Omental fat pad (tissue), 3 donors: ENCODE measurements at regions not wholly inside any gene's neighbourhood (a gene's known extent, or its start where the extent isn't known, plus 50 kb on each side); places are given as distances from the start of the nearest gene placed in this dataset.
A peak's percentile ranks its signal among the peaks of the same experiment; 100 is the strongest.
"Not testable (repeated sequence)": the region's sequence is repeated elsewhere in the genome, so short reads cannot be mapped to it uniquely, and the experiment has no call there.

Source experiments
- ATAC-seq: fragments of 150-250 bp; one replicate; pipeline ENCODE4 v1.9.1; 2016; ENCODE audit warnings: mild to moderate bottlenecking, moderate library complexity; ENCODE audit not compliant: low FRiP score
- DNase-seq: peaks from one replicate; pipeline ENCODE4 v3.0.0-alpha.2; 2019; ENCODE audit warnings: low spot score
- CTCF ChIP-seq, 3 donors: fragments of 450-650 bp; IDR thresholded peaks; one replicate each; pipeline ENCODE4 v1.5.1; 2016 to 2017; ENCODE audit warnings: antibody characterized with exemption in 3 of 3, mild to moderate bottlenecking in 3 of 3, moderate library complexity in 2 of 3

- DNase-seq (no peak), ATAC-seq (no peak)
- TF ChIP-seq CTCF (IDR thresholded peaks at IDR 0.05): no peak
Measured at GRCh38 chr13:89375839-89376238, 1704.7 kb downstream of the SLITRK5 start.

GRCh38 chr13:89380101-89380500 is 1708.9 kb downstream of the SLITRK5 start:
- DNase-seq (no peak), ATAC-seq (no peak)
- no peak for TF ChIP-seq CTCF (IDR thresholded peaks at IDR 0.05)

DNA sequence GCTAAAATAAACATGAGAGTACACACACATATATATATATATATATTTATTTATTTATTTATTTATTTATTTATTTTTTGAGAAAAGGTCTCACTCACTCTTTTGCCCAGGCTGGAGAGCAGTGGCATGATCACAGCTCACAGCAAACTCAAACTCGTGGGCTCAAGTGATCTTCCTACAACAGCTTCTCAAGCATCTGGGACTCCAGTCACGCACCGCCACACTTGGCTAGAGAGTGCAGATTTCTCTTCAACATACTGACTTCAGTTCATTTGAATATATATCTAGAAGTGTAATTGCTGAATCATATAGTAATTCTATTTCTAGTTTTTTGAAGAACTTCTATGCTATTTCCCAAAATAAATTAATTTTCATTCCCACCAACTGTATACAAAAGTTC is 1711.8 kb downstream of the SLITRK5 start:
- ATAC-seq (no peak), DNase-seq (no peak)
- no peak for TF ChIP-seq CTCF (IDR thresholded peaks at IDR 0.05)

DNA sequence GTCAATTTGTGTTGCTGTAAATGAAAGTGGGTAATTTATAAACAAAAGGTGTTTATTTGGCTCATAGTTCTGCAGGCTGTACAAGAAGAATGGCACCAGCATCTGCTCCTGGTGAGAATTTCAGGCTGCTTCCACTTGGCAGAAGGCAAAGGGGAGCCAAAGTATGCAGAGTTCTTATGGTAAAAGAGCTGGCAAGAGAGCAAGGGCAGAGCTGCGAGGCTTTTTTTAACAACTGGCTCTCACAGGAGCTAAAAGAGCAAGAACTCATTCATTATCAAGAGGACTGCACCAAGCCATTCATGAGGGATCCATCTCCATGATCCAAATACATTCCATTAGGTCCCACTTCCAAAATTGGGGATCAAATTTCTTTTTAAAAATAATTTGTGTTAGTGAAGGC is 1712.7 kb downstream of the SLITRK5 start:
- TF ChIP-seq CTCF (IDR thresholded peaks at IDR 0.05): no peak
- DNase-seq (no peak), ATAC-seq (no peak)

DNA sequence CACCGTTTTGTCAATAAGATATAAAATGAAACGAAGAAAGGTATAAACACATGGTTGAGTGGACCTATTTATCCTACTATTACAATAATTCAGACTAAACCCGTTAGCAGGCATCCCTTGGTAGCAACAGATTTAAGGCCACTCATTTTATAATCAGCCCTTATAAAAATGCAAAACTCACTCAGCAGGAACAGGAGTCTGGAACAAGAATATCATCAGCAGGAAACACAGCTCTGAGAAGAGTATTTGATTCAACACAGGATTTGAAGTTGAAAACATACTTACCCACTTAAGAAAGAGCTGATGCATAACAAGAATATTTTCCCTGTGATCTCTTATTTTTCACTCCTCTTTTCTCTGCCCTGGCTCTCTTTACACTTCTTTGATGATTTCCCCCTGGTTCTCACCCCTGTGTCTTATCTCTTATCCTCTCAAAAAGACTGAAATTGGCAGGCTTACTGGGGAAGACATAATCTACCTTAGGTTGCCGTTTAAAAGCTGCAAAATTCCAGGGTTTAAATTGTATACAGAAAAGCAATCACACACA is 1722.7 kb downstream of the SLITRK5 start:
- ATAC-seq: peak; percentile 48
- no peak for DNase-seq
- no peak for TF ChIP-seq CTCF (IDR thresholded peaks at IDR 0.05)

DNA sequence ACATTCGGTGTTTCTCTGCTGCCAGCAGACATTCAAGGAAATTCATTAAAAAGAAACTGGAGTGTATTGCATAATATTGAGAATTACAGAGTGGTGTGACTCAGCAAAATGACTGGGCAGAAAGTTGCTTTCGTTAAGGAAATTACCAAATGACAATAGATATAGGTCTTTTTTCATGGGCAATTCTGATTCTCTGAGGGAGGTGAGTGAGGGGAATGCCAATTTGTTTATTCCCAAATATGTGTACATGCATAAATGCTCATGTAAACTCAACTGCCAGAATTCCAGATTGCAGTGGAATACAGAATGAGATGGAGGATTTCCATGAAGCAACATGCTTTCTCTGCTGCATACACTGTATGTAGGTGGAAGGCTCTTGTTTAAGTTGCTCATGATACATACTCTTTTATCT is 1730.1 kb downstream of the SLITRK5 start:
- ATAC-seq: peak; percentile 79
- no peak for DNase-seq
- no peak for TF ChIP-seq CTCF (IDR thresholded peaks at IDR 0.05)

GRCh38 chr13:89402211-89402610 is 1731.0 kb downstream of the SLITRK5 start:
- ATAC-seq: no peak

GRCh38 chr13:89406096-89406495 is 1734.9 kb downstream of the SLITRK5 start:
- ATAC-seq, DNase-seq: not testable (repeated sequence)

More at GRCh38 chr13:89402211-89402610, 1731.0 kb downstream of the SLITRK5 start:
- DNase-seq: no peak
- TF ChIP-seq CTCF (IDR thresholded peaks at IDR 0.05): no peak
